ENCODE measurements at regions not wholly inside any gene's neighbourhood (a gene's known extent, or its start where the extent isn't known, plus 50 kb on each side); places are given as distances from the start of the nearest gene placed in this dataset.

GRCh38 chr2:100704156-100704555 lies 115.8 kb upstream of the NPAS2 start:
- TF ChIP-seq CTCF (IDR thresholded peaks at IDR 0.05) (no peak), POLR2A (IDR thresholded peaks at IDR 0.05) (no peak)

All from Peyer's patch (tissue), 4 donors.